ENCODE measurements at regions not wholly inside any gene's neighbourhood (a gene's known extent, or its start where the extent isn't known, plus 50 kb on each side); places are given as distances from the start of the nearest gene placed in this dataset.

DNA sequence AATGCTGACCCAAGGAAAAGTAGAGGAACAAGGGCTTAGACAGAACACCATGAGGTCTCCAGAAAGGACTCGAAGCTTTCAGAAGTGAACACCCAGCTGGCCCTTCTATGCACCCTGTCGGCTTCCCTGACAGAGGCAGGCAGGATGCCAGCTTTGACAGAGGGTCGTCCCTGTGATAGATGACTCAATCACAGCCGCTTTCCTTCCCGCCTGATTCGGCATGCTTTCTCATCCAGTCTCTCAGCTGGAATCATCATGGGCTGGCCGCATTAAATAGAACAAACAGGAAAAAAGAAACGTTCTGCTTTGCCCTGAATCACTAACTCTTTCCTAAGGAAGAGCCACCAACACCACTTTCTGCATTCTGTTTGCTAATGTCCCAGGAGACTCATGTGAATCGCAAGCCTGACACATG is 140.3 kb upstream of the RAB12 start:
- ChIA-PET CTCF (interaction anchor here (4.1 kb wide), 1 partner anchor 9 kb away, joined by 21 read pairs; no protein-coding TSS in a partner anchor), POLR2A (no interaction called here)
- Histone ChIP-seq H3K27ac (ENCODE audit: extremely low read depth, low read depth, low read length) (no peak overlapping the region), H3K4me3 (ENCODE audit: low read depth, low read length) (no peak overlapping the region), H3K36me3 (ENCODE audit: control insufficient read depth in 2 of 2, insufficient read depth in 1 of 2, low read length in 2 of 2) (no peaks in the 10 kb centered on the region), H3K4me1 (ENCODE audit: control insufficient read depth, insufficient read depth, low read length) (no peaks in the 10 kb centered on the region), H3K9me3 (ENCODE audit: control insufficient read depth, insufficient read depth, low read depth, low read length) (no peaks in the 10 kb centered on the region)
- TF ChIP-seq ZNF629 (tag by site-specific recombination; IDR thresholded peaks at IDR 0.05) (no peak), ZFP41 (tag by site-specific recombination; IDR thresholded peaks at IDR 0.05; ENCODE audit: borderline replicate concordance) (no peak), REST (tag by site-specific recombination; IDR thresholded peaks at IDR 0.05) (no peak), ZFP3 (tag by site-specific recombination; IDR thresholded peaks at IDR 0.05; ENCODE audit: low read depth) (no peak), ZNF354C (tag by site-specific recombination; IDR thresholded peaks at IDR 0.05; ENCODE audit: borderline replicate concordance, low read depth) (no peak), ZNF174 (tag by site-specific recombination; IDR thresholded peaks at IDR 0.05) (no peak), ZSCAN5A (tag by site-specific recombination; IDR thresholded peaks at IDR 0.05) (no peak), GLI4 (tag by site-specific recombination; IDR thresholded peaks at IDR 0.05) (no peak), ZNF626 (tag by site-specific recombination; IDR thresholded peaks at IDR 0.05) (no peak), TCF7L2 (IDR thresholded peaks at IDR 0.05; ENCODE audit: borderline replicate concordance, low read depth, low read length) (no peak), PBX3 (CRISPR knock-in tag; IDR thresholded peaks at IDR 0.05) (no peak), HIC1 (tag by site-specific recombination; IDR thresholded peaks at IDR 0.05) (no peak), ZNF112 (tag by site-specific recombination; IDR thresholded peaks at IDR 0.05) (no peak), KLF10 (tag by site-specific recombination; IDR thresholded peaks at IDR 0.05) (no peak)
- TF ChIP-seq, protein P1, sequence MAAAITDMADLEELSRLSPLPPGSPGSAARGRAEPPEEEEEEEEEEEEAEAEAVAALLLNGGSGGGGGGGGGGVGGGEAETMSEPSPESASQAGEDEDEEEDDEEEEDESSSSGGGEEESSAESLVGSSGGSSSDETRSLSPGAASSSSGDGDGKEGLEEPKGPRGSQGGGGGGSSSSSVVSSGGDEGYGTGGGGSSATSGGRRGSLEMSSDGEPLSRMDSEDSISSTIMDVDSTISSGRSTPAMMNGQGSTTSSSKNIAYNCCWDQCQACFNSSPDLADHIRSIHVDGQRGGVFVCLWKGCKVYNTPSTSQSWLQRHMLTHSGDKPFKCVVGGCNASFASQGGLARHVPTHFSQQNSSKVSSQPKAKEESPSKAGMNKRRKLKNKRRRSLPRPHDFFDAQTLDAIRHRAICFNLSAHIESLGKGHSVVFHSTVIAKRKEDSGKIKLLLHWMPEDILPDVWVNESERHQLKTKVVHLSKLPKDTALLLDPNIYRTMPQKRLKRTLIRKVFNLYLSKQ (tag by site-specific recombination; IDR thresholded peaks at IDR 0.05; ENCODE audit: borderline replicate concordance), result no peak
- TF ChIP-seq, protein P2, sequence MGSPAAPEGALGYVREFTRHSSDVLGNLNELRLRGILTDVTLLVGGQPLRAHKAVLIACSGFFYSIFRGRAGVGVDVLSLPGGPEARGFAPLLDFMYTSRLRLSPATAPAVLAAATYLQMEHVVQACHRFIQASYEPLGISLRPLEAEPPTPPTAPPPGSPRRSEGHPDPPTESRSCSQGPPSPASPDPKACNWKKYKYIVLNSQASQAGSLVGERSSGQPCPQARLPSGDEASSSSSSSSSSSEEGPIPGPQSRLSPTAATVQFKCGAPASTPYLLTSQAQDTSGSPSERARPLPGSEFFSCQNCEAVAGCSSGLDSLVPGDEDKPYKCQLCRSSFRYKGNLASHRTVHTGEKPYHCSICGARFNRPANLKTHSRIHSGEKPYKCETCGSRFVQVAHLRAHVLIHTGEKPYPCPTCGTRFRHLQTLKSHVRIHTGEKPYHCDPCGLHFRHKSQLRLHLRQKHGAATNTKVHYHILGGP (tag by site-specific recombination; IDR thresholded peaks at IDR 0.05), result no peak
